ENCODE measurements at regions not wholly inside any gene's neighbourhood (a gene's known extent, or its start where the extent isn't known, plus 50 kb on each side); places are given as distances from the start of the nearest gene placed in this dataset.

DNA sequence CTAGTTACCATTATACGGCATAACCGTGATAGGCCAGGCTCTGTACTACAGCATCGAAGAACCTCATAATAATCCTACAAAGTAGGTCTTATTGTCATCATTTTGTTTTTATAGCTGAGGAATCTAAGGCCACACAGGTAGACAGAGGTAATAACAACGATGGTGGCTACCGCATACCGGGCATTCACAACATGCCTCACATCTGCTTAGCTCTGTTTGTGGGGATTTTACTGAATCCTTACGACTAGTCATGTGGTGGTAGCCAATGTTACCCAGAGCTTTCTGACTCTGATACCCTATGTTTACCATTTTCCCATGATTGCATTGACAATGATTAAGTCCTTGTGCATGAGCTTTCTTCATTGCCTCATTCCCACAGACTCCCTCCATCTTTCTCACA is 269.4 kb downstream of the TCF7L2 start:
- no peak overlapping the region for H3K27ac ChIP-seq (replicated peaks in 1 of 4)
- DNase-seq (ENCODE audit: extremely low spot score), result no peak
- intact Hi-C loops (cut with DNase I), result no loop called here
- peaks cover 0 to 5% (median 0%) of the 10 kb centered on the region in 4 donors for H3K27me3 ChIP-seq
- H3K4me1 ChIP-seq, result no peaks in the 10 kb centered on the region
- WGBS, result 92% methylated on average over 7 of the region's 7 CpGs
- H3K36me3 ChIP-seq, result no peaks in the 10 kb centered on the region
- H3K4me3 ChIP-seq, result no peak overlapping the region
- TF ChIP-seq EP300 (IDR thresholded peaks at IDR 0.05) (no peak), POLR2A (IDR thresholded peaks at IDR 0.05; ENCODE audit: low read depth) (no peak), POLR2AphosphoS5 (IDR thresholded peaks at IDR 0.05) (no peak)
- TF ChIP-seq, protein P1, sequence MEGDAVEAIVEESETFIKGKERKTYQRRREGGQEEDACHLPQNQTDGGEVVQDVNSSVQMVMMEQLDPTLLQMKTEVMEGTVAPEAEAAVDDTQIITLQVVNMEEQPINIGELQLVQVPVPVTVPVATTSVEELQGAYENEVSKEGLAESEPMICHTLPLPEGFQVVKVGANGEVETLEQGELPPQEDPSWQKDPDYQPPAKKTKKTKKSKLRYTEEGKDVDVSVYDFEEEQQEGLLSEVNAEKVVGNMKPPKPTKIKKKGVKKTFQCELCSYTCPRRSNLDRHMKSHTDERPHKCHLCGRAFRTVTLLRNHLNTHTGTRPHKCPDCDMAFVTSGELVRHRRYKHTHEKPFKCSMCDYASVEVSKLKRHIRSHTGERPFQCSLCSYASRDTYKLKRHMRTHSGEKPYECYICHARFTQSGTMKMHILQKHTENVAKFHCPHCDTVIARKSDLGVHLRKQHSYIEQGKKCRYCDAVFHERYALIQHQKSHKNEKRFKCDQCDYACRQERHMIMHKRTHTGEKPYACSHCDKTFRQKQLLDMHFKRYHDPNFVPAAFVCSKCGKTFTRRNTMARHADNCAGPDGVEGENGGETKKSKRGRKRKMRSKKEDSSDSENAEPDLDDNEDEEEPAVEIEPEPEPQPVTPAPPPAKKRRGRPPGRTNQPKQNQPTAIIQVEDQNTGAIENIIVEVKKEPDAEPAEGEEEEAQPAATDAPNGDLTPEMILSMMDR (IDR thresholded peaks at IDR 0.05), result no peak
- H3K9me3 ChIP-seq, result peaks cover 0 to 1% (median 0%) of the 10 kb centered on the region in 4 donors

DNA sequence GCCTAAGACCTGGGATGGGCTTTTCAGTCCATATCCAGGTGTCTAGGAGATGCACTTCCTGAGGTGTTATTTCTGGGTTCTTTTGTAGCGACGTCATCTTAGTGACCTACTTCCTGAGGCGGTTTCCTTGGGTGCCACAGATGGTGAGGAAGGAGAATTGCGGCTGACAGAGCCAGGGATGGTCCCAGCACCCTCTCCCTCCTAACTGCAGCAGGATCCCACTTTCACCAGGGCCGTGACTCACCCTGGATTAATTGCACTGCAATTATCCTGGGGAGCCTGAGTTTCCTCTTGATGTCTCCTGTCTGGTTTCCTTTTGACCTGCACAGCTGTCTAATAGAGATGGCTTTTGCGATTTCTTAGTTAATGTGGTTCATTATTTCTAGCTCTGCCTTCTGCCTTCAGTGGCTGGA is 271.7 kb downstream of the TCF7L2 start:
- H3K36me3 ChIP-seq, result no peaks in the 10 kb centered on the region
- H3K4me3 ChIP-seq, result no peak overlapping the region
- H3K4me1 ChIP-seq, result no peaks in the 10 kb centered on the region
- no peak for TF ChIP-seq POLR2A (IDR thresholded peaks at IDR 0.05; ENCODE audit: low read depth)
- no peak for TF ChIP-seq EP300 (IDR thresholded peaks at IDR 0.05)
- TF ChIP-seq POLR2AphosphoS5 (IDR thresholded peaks at IDR 0.05), result no peak
- TF ChIP-seq, protein P1 (IDR thresholded peaks at IDR 0.05), result no peak
- intact Hi-C loops (cut with DNase I), result no loop called here
- H3K27me3 ChIP-seq, result peaks cover 0 to 5% (median 0%) of the 10 kb centered on the region in 4 donors
- H3K9me3 ChIP-seq, result no peaks in the 10 kb centered on the region
- no peak for DNase-seq (ENCODE audit: extremely low spot score)
- 38% methylated on average over 6 of the region's 6 CpGs for WGBS
- no peak overlapping the region for H3K27ac ChIP-seq (replicated peaks in 1 of 4)

DNA sequence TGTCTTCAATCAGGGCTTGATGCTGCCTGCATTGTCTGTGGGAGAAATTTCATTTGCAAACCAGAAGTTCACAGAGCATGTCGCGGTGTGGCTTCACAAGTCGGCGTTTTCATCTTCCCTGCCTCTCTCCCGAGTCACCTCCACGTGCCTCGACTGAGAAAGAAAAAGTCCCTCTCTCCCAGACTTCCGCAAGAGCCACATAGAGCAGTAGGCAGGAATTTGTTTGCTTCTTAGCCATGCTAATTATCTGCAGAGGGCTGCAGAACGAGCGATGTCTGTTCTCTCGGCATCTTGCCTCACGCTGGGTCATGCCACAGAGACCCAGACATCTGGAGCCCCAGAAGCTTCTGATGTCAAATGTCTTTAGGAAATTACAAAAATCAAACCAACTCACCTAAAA is 272.2 kb downstream of the TCF7L2 start:
- H3K27me3 ChIP-seq, result peaks cover 0 to 5% (median 0%) of the 10 kb centered on the region in 4 donors
- 58% methylated on average over 11 of the region's 12 CpGs for WGBS
- TF ChIP-seq POLR2AphosphoS5 (IDR thresholded peaks at IDR 0.05) (no peak), POLR2A (IDR thresholded peaks at IDR 0.05; ENCODE audit: low read depth) (no peak), EP300 (IDR thresholded peaks at IDR 0.05) (no peak)
- TF ChIP-seq, protein P1 (IDR thresholded peaks at IDR 0.05), result no peak

DNA sequence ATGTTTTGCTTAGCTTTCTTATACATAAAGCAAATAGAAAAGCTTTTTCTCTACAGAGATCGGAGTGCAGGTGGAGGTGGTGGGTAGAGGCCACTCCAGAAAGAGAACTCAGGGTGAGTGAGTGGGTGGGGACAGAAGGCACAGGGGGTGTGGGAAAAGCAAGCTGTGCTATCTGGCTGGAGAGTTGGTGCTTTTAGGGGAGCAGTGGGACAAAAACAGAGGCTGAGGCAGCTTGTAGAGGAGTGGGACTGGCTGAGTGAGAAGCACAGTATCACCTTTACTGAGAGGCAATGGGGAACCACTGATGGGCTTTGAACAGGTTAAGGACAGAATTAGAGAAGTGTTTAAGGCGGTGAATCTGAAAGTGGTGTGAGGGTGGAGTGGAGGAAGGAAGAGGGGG is 275.3 kb downstream of the TCF7L2 start:
- Histone ChIP-seq H3K4me3 (no peak overlapping the region), H3K4me1 (peaks cover 0 to 2% (median 0%) of the 10 kb centered on the region in 4 donors), H3K27ac (replicated peaks in 1 of 4) (no peak overlapping the region), H3K9me3 (no peaks in the 10 kb centered on the region), H3K27me3 (peaks cover 0 to 5% (median 0%) of the 10 kb centered on the region in 4 donors), H3K36me3 (no peaks in the 10 kb centered on the region)
- peak; percentile 70 for DNase-seq (ENCODE audit: extremely low spot score)
- intact Hi-C loops (cut with DNase I), result no loop called here
- TF ChIP-seq, protein P1 (IDR thresholded peaks at IDR 0.05), result no peak
- TF ChIP-seq EP300 (IDR thresholded peaks at IDR 0.05) (no peak), POLR2A (IDR thresholded peaks at IDR 0.05; ENCODE audit: low read depth) (no peak), POLR2AphosphoS5 (IDR thresholded peaks at IDR 0.05) (no peak)
- 92% methylated on average over 2 of the region's 2 CpGs for WGBS

More for the DNA sequence above, 272.2 kb downstream of the TCF7L2 start:
- H3K36me3 ChIP-seq, result no peaks in the 10 kb centered on the region
- no peak overlapping the region for H3K4me3 ChIP-seq
- intact Hi-C loops (cut with DNase I), result no loop called here
- H3K4me1 ChIP-seq, result no peaks in the 10 kb centered on the region
- H3K9me3 ChIP-seq, result no peaks in the 10 kb centered on the region
- H3K27ac ChIP-seq (replicated peaks in 1 of 4), result no peak overlapping the region
- no peak for DNase-seq (ENCODE audit: extremely low spot score)

GRCh38 chr10:113225903-113226302 is 275.9 kb downstream of the TCF7L2 start:
- intact Hi-C loops (cut with DNase I), result no loop called here
- no peak overlapping the region for H3K27ac ChIP-seq (replicated peaks in 1 of 4)
- TF ChIP-seq EP300 (IDR thresholded peaks at IDR 0.05) (no peak), POLR2AphosphoS5 (IDR thresholded peaks at IDR 0.05) (no peak), POLR2A (IDR thresholded peaks at IDR 0.05; ENCODE audit: low read depth) (no peak)
- TF ChIP-seq, protein P1 (IDR thresholded peaks at IDR 0.05), result no peak
- no peak overlapping the region for H3K4me3 ChIP-seq
- DNase-seq (ENCODE audit: extremely low spot score), result no peak
- WGBS, result 91% methylated on average over 11 of the region's 11 CpGs
- H3K36me3 ChIP-seq, result no peaks in the 10 kb centered on the region
- peaks cover 0 to 5% (median 0%) of the 10 kb centered on the region in 4 donors for H3K27me3 ChIP-seq
- no peaks in the 10 kb centered on the region for H3K9me3 ChIP-seq
- peaks cover 0 to 2% (median 0%) of the 10 kb centered on the region in 4 donors for H3K4me1 ChIP-seq

Measured in esophagus muscularis mucosa (tissue), 4 donors.